Breast epithelium (tissue), 3 donors: ENCODE measurements at regions not wholly inside any gene's neighbourhood (a gene's known extent, or its start where the extent isn't known, plus 50 kb on each side); places are given as distances from the start of the nearest gene placed in this dataset.

Experiments
- POLR2A ChIP-seq: fragments of 450-650 bp; IDR thresholded peaks from one replicate; pipeline ENCODE4 v1.6.1; 2016; ENCODE audit warnings: antibody characterized with exemption, mild to moderate bottlenecking, moderate library complexity
- POLR2AphosphoS5 ChIP-seq, 3 donors: sonication (generic); formaldehyde crosslinking; IDR thresholded peaks; one replicate each; pipeline ENCODE4 v1.6.1; 2017; ENCODE audit warnings: antibody characterized with exemption in 3 of 3
- TF ChIP-seq, protein P1 (sequence below), 3 donors: fragments of 450-650 bp; IDR thresholded peaks; one replicate each; pipeline ENCODE4 v1.5.1; 2016 to 2017; ENCODE audit warnings: antibody characterized with exemption in 3 of 3, mild to moderate bottlenecking in 3 of 3, moderate library complexity in 3 of 3

DNA sequence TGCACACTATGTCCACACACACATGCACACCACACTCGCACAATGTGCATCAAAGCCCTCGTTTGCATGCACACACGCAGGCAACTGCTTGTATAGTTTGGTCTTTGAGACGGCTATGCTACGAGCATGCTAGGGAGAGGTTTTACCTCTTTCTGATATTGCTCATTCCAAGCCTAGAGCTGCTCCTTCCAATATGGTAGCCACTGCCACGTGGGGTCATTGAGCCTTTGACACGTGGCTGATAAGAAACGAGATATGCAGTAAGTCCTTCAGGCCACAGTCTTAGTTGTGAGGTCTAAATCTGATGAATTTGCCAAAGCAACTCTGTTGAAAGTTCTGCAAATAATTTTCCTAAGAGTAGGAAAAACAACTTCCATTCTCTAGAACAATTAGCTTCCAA, 204.4 kb downstream of the KLF6 start:
- TF ChIP-seq POLR2A, result no peak
- TF ChIP-seq, protein P1, sequence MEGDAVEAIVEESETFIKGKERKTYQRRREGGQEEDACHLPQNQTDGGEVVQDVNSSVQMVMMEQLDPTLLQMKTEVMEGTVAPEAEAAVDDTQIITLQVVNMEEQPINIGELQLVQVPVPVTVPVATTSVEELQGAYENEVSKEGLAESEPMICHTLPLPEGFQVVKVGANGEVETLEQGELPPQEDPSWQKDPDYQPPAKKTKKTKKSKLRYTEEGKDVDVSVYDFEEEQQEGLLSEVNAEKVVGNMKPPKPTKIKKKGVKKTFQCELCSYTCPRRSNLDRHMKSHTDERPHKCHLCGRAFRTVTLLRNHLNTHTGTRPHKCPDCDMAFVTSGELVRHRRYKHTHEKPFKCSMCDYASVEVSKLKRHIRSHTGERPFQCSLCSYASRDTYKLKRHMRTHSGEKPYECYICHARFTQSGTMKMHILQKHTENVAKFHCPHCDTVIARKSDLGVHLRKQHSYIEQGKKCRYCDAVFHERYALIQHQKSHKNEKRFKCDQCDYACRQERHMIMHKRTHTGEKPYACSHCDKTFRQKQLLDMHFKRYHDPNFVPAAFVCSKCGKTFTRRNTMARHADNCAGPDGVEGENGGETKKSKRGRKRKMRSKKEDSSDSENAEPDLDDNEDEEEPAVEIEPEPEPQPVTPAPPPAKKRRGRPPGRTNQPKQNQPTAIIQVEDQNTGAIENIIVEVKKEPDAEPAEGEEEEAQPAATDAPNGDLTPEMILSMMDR (IDR thresholded peaks at IDR 0.05), result no peak
- TF ChIP-seq POLR2AphosphoS5 (IDR thresholded peaks at IDR 0.05), result no peak
